ENCODE measurements at regions not wholly inside any gene's neighbourhood (a gene's known extent, or its start where the extent isn't known, plus 50 kb on each side); places are given as distances from the start of the nearest gene placed in this dataset.

- TF ChIP-seq CTCF (conservative IDR thresholded peaks at IDR 0.05; ENCODE audit: low read length) (no peak), EZH2phosphoT487 (IDR thresholded peaks at IDR 0.05; ENCODE audit: borderline replicate concordance, low read depth, low read length) (no peak)
These were observed 78.9 kb upstream of the CCND2 start for GRCh38 chr12:4194668-4195067.
